H9 (cell line): ENCODE measurements at regions not wholly inside any gene's neighbourhood (a gene's known extent, or its start where the extent isn't known, plus 50 kb on each side); places are given as distances from the start of the nearest gene placed in this dataset.

Source experiments
- DNase-seq: peaks from one replicate; pipeline ENCODE4 v3.0.0-alpha.2; 2017
- H2AFZ ChIP-seq: one replicate; pipeline ENCODE4 v1.6.1; 2013; ENCODE audit warnings: mild to moderate bottlenecking, low read length, control low read depth, moderate library complexity
- H2AK5ac ChIP-seq: 2 replicates; pipeline ENCODE4 v1.6.1; 2013; ENCODE audit warnings: low read length, control low read depth, mixed read lengths; ENCODE audit not compliant: insufficient read length
- H2BK120ac ChIP-seq: one replicate; pipeline ENCODE4 v1.6.1; 2013; ENCODE audit warnings: low read depth, mild to moderate bottlenecking, low read length, control low read depth, inconsistent platforms; ENCODE audit not compliant: poor library complexity, severe bottlenecking
- H2BK12ac ChIP-seq: 2 replicates; pipeline ENCODE4 v1.6.1; 2013; ENCODE audit warnings: low read length, control low read depth, mixed read lengths, low read depth; ENCODE audit not compliant: insufficient read length
- H2BK15ac ChIP-seq: 2 replicates; pipeline ENCODE4 v1.6.1; 2013; ENCODE audit warnings: low read depth, low read length, control low read depth
- H2BK20ac ChIP-seq: one replicate; pipeline ENCODE4 v1.6.1; 2013; ENCODE audit warnings: low read depth, mild to moderate bottlenecking, low read length, control low read depth, inconsistent platforms; ENCODE audit not compliant: poor library complexity, severe bottlenecking
- H2BK5ac ChIP-seq: 2 replicates; pipeline ENCODE4 v1.6.1; 2013; ENCODE audit warnings: low read length, control low read depth, mixed read lengths; ENCODE audit not compliant: insufficient read length
- H3K14ac ChIP-seq: 2 replicates; pipeline ENCODE4 v1.6.1; 2013; ENCODE audit warnings: low read length, control low read depth; ENCODE audit not compliant: insufficient read depth
- H3K18ac ChIP-seq: 2 replicates; pipeline ENCODE4 v1.6.1; 2013; ENCODE audit warnings: low read depth, mild to moderate bottlenecking, mixed read lengths, low read length, control low read depth; ENCODE audit not compliant: insufficient read length
- H3K23ac ChIP-seq: 2 replicates; pipeline ENCODE4 v1.6.1; 2013; ENCODE audit warnings: low read length, control low read depth, mixed read lengths, low read depth; ENCODE audit not compliant: insufficient read length
- H3K23me2 ChIP-seq: 2 replicates; pipeline ENCODE4 v1.6.1; 2013; ENCODE audit warnings: low read depth, mild to moderate bottlenecking, mixed read lengths, low read length, control low read depth; ENCODE audit not compliant: insufficient read length, poor library complexity, severe bottlenecking
- H3K27ac ChIP-seq: 2 replicates; pipeline ENCODE4 v1.5.1; 2013; ENCODE audit warnings: low read length, control low read depth, mixed read lengths, low read depth; ENCODE audit not compliant: insufficient read length
- H3K27me3 ChIP-seq: 2 replicates; pipeline ENCODE4 v1.6.1; 2013; ENCODE audit warnings: low read length, control low read depth, inconsistent platforms; ENCODE audit not compliant: insufficient read depth
- H3K4ac ChIP-seq: 2 replicates; pipeline ENCODE4 v1.6.1; 2013; ENCODE audit warnings: low read depth, mild to moderate bottlenecking, control low read depth, inconsistent platforms, low read length, moderate library complexity
- H3K4me1 ChIP-seq: 2 replicates; pipeline ENCODE4 v1.6.1; 2013; ENCODE audit warnings: low read length, control low read depth, inconsistent platforms; ENCODE audit not compliant: insufficient read depth
- H3K4me2 ChIP-seq: 2 replicates; pipeline ENCODE4 v1.6.1; 2013; ENCODE audit warnings: low read length, control low read depth, mixed read lengths; ENCODE audit not compliant: insufficient read length, insufficient read depth
- H3K56ac ChIP-seq: 2 replicates; pipeline ENCODE4 v1.6.1; 2013; ENCODE audit warnings: low read depth, mild to moderate bottlenecking, mixed read lengths, low read length, control low read depth; ENCODE audit not compliant: insufficient read length
- H3K79me1 ChIP-seq: 2 replicates; pipeline ENCODE4 v1.6.1; 2013; ENCODE audit warnings: low read depth, mild to moderate bottlenecking, moderate library complexity, low read length, control low read depth, inconsistent platforms; ENCODE audit not compliant: insufficient read depth, poor library complexity, severe bottlenecking
- H3K79me2 ChIP-seq: 2 replicates; pipeline ENCODE4 v1.6.1; 2013; ENCODE audit warnings: low read length, control low read depth, inconsistent platforms; ENCODE audit not compliant: insufficient read depth
- H3K9ac ChIP-seq: 2 replicates; pipeline ENCODE4 v1.6.1; 2013; ENCODE audit warnings: low read length, control low read depth, mixed read lengths; ENCODE audit not compliant: insufficient read length; ENCODE audit errors: extremely low read depth
- H3K9me3 ChIP-seq: one replicate; pipeline ENCODE4 v1.6.1; 2013; ENCODE audit warnings: low read depth, low read length, inconsistent platforms; ENCODE audit not compliant: control insufficient read depth
- H3T11ph ChIP-seq: one replicate; pipeline ENCODE4 v1.6.1; 2013; ENCODE audit warnings: mild to moderate bottlenecking, low read length, control low read depth, inconsistent platforms
- H4K20me1 ChIP-seq: one replicate; pipeline ENCODE4 v1.6.1; 2013; ENCODE audit not compliant: control insufficient read depth, insufficient read length, insufficient read depth
- H4K5ac ChIP-seq: 2 replicates; pipeline ENCODE4 v1.6.1; 2013; ENCODE audit warnings: low read depth, mild to moderate bottlenecking, mixed read lengths, low read length, control low read depth; ENCODE audit not compliant: insufficient read length
- H4K8ac ChIP-seq: replicated peaks from 2 replicates; pipeline ENCODE4 v1.6.1; 2013; ENCODE audit warnings: low read length, control low read depth, mixed read lengths, low read depth; ENCODE audit not compliant: insufficient read length
- H4K91ac ChIP-seq: 2 replicates; pipeline ENCODE4 v1.6.1; 2013; ENCODE audit warnings: low read depth, mild to moderate bottlenecking, moderate library complexity, mixed read lengths, low read length, control low read depth; ENCODE audit not compliant: insufficient read length
- H3K27ac Mint-ChIP-seq, 3 experiments: 2 replicates in 2 of 3; 3 replicates in 1 of 3; pipeline ENCODE4 v1.8.0; 2020 to 2021; ENCODE audit warnings: mixed read lengths in 3 of 3, mild to moderate bottlenecking in 1 of 3, moderate library complexity in 1 of 3
- H3K27me3 Mint-ChIP-seq: 2 replicates; pipeline ENCODE4 v1.8.0; 2021; ENCODE audit warnings: low read depth, mild to moderate bottlenecking, moderate library complexity, mixed read lengths
- H3K36me3 Mint-ChIP-seq, 3 experiments: 2 replicates in 2 of 3; 3 replicates in 1 of 3; pipeline ENCODE4 v1.8.0; 2020 to 2021; ENCODE audit warnings: low read depth in 3 of 3, mixed read lengths in 3 of 3; ENCODE audit not compliant: insufficient read depth in 1 of 3
- H3K4me1 Mint-ChIP-seq, 2 experiments: 2 replicates each; pipeline ENCODE4 v1.8.0; 2020; ENCODE audit warnings: mixed read lengths in 2 of 2
- H3K4me3 Mint-ChIP-seq, 2 experiments: 2 replicates in 1 of 2; 3 replicates in 1 of 2; pipeline ENCODE4 v1.8.0; 2020 to 2021; ENCODE audit warnings: mild to moderate bottlenecking in 2 of 2, mixed read lengths in 2 of 2, moderate library complexity in 1 of 2
- H3K9me3 Mint-ChIP-seq, 2 experiments: 2 replicates in 1 of 2; 3 replicates in 1 of 2; pipeline ENCODE4 v1.8.0; 2020; ENCODE audit warnings: mild to moderate bottlenecking in 2 of 2, mixed read lengths in 2 of 2, moderate library complexity in 1 of 2
- WGBS: extraction: QIAGEN DNeasy Blood & Tissue Kit; methylation state at CpG from one replicate; pipeline ENCODE4 v1.1.7; 2013; ENCODE audit warnings: missing lambda C conversion rate, low lambda C conversion rate, mixed read lengths; ENCODE audit not compliant: insufficient read length; ENCODE audit errors: extremely low coverage; 5-methylcytosine and 5-hydroxymethylcytosine counted together
- TF ChIP-seq, protein P1 (sequence below): fragments of 200-600 bp; sonication (generic); conservative IDR thresholded peaks from 3 replicates; pipeline ENCODE4 v1.8.0; 2021; ENCODE audit warnings: antibody characterized with exemption, mild to moderate bottlenecking

DNA sequence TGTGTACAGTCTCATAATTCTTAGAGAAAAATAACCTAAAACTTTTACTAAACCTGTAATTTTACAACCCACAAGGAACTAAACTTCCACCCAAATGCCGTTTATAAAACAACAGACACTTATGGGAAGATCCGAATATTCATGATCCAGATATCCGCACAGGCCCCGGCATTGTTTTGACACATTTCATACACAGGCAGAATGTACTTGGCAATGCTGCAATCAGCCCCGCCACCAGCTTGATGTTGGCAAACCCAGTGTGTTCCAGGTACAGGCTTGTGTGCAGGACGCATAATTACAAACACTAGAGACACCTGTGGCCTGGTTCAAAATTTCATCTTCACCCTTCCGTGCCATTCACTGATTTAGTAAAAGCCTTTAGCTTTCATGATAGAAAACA is 393.0 kb upstream of the SALL3 start:
- Histone ChIP-seq H2BK15ac (no peak overlapping the region), H3K18ac (no peak overlapping the region), H3K9ac (no peak overlapping the region), H3K79me1 (no peaks in the 10 kb centered on the region), H4K20me1 (no peaks in the 10 kb centered on the region), H3K9me3 (no peaks in the 10 kb centered on the region), H4K8ac (no peak overlapping the region), H3K4ac (no peak overlapping the region), H3K56ac (no peak overlapping the region), H2BK12ac (no peak overlapping the region), H3K23ac (no peak overlapping the region), H3K23me2 (no peaks in the 10 kb centered on the region), H2AK5ac (no peak overlapping the region), H3K4me1 (peaks cover 2% of the 10 kb centered on the region; the same call in 1 of the 2 replicates), H3K79me2 (no peaks in the 10 kb centered on the region), H3K14ac (no peak overlapping the region), H2AFZ (no peak overlapping the region), H3K4me2 (no peak overlapping the region), H4K5ac (no peak overlapping the region), H2BK120ac (no peak overlapping the region), H2BK20ac (no peak overlapping the region), H2BK5ac (no peak overlapping the region), H3K27me3 (no peaks in the 10 kb centered on the region), H3T11ph (no peak overlapping the region), H3K27ac (no peak overlapping the region), H4K91ac (no peak overlapping the region)
- no CpG with 5 or more reads among the region's 7 CpGs for WGBS
- peaks cover 5% of the 10 kb centered on the region for H3K27me3 Mint-ChIP-seq
- no peak for DNase-seq
- TF ChIP-seq, protein P1, sequence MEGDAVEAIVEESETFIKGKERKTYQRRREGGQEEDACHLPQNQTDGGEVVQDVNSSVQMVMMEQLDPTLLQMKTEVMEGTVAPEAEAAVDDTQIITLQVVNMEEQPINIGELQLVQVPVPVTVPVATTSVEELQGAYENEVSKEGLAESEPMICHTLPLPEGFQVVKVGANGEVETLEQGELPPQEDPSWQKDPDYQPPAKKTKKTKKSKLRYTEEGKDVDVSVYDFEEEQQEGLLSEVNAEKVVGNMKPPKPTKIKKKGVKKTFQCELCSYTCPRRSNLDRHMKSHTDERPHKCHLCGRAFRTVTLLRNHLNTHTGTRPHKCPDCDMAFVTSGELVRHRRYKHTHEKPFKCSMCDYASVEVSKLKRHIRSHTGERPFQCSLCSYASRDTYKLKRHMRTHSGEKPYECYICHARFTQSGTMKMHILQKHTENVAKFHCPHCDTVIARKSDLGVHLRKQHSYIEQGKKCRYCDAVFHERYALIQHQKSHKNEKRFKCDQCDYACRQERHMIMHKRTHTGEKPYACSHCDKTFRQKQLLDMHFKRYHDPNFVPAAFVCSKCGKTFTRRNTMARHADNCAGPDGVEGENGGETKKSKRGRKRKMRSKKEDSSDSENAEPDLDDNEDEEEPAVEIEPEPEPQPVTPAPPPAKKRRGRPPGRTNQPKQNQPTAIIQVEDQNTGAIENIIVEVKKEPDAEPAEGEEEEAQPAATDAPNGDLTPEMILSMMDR: no peak
- peaks cover 0 to 1% (median 0%) of the 10 kb centered on the region in 3 experiments; a peak in 1 of 7 replicates for H3K36me3 Mint-ChIP-seq
- H3K27ac Mint-ChIP-seq: no peak overlapping the region
- H3K4me3 Mint-ChIP-seq: no peak overlapping the region
- peaks cover 28 to 40% of the 10 kb centered on the region in 2 experiments for H3K4me1 Mint-ChIP-seq
- H3K9me3 Mint-ChIP-seq: peaks cover 2 to 3% of the 10 kb centered on the region in 2 experiments; a peak in 2 of 5 replicates
